ENCODE measurements at regions not wholly inside any gene's neighbourhood (a gene's known extent, or its start where the extent isn't known, plus 50 kb on each side); places are given as distances from the start of the nearest gene placed in this dataset.

- TF ChIP-seq CTCF (IDR thresholded peaks at IDR 0.05; ENCODE audit: low read depth, low read length, missing control alignments), result no peak
- H3K4me3 ChIP-seq (ENCODE audit: low read depth, low read length), result no peak overlapping the region
- DNase-seq (ENCODE audit: low read depth), result no peak
These were observed 196.3 kb downstream of the MREG start for GRCh38 chr2:215817046-215817445.

- TF ChIP-seq CTCF (IDR thresholded peaks at IDR 0.05; ENCODE audit: low read depth, low read length, missing control alignments), result no peak
- no peak overlapping the region for H3K4me3 ChIP-seq (ENCODE audit: low read depth, low read length)
These were observed 196.9 kb downstream of the MREG start for GRCh38 chr2:215816424-215816823.

GRCh38 chr2:215815960-215816359 lies 197.4 kb downstream of the MREG start:
- no peak for DNase-seq (ENCODE audit: low read depth)
- no peak for TF ChIP-seq CTCF (IDR thresholded peaks at IDR 0.05; ENCODE audit: low read depth, low read length, missing control alignments)
- H3K4me3 ChIP-seq (ENCODE audit: low read depth, low read length), result no peak overlapping the region

More at GRCh38 chr2:215816424-215816823, 196.9 kb downstream of the MREG start:
- no peak for DNase-seq (ENCODE audit: low read depth)

GRCh38 chr2:215812966-215813365 lies 200.4 kb downstream of the MREG start:
- DNase-seq (ENCODE audit: low read depth), result no peak
- H3K4me3 ChIP-seq (ENCODE audit: low read depth, low read length), result no peak overlapping the region
- TF ChIP-seq CTCF (IDR thresholded peaks at IDR 0.05; ENCODE audit: low read depth, low read length, missing control alignments), result no peak

- DNase-seq (ENCODE audit: low read depth), result peak; percentile 77
- peak overlapping the region; percentile 14; the same call in 1 of the 2 replicates for H3K4me3 ChIP-seq (ENCODE audit: low read depth, low read length)
- no peak for TF ChIP-seq CTCF (IDR thresholded peaks at IDR 0.05; ENCODE audit: low read depth, low read length, missing control alignments)
These were observed 201.7 kb downstream of the MREG start for GRCh38 chr2:215811409-215812345.

GRCh38 chr2:215811003-215811402 lies 202.3 kb downstream of the MREG start:
- H3K4me3 ChIP-seq (ENCODE audit: low read depth, low read length), result peak overlapping the region; percentile 14; the same call in 1 of the 2 replicates
- no peak for DNase-seq (ENCODE audit: low read depth)
- TF ChIP-seq CTCF (IDR thresholded peaks at IDR 0.05; ENCODE audit: low read depth, low read length, missing control alignments), result no peak

Measured in GM12864 (cell line).